HG03442 (cell line): ENCODE measurements at regions not wholly inside any gene's neighbourhood (a gene's known extent, or its start where the extent isn't known, plus 50 kb on each side); places are given as distances from the start of the nearest gene placed in this dataset.

ENCODE experiments used
- ATAC-seq: cut with Tn5 transposase; IDR thresholded peaks from one replicate; pipeline ENCODE4 v1.9.1; 2021; ENCODE audit warnings: mild to moderate bottlenecking, moderate library complexity; ENCODE audit not compliant: unreplicated experiment

- ATAC-seq = no peak
These were observed 540.7 kb downstream of the BMP2 start for GRCh38 chr20:7308163-7308562.

GRCh38 chr20:7313047-7313446 is 545.6 kb downstream of the BMP2 start:
- ATAC-seq = no peak

GRCh38 chr20:7323957-7324356 is 556.5 kb downstream of the BMP2 start:
- ATAC-seq = no peak

- no peak for ATAC-seq
These were observed 560.3 kb downstream of the BMP2 start for GRCh38 chr20:7327810-7328209.

- no peak for ATAC-seq
These were observed 563.4 kb downstream of the BMP2 start for GRCh38 chr20:7330850-7331249.

- no peak for ATAC-seq
These were observed 564.7 kb downstream of the BMP2 start for GRCh38 chr20:7332169-7332568.

GRCh38 chr20:7333841-7334240 is 566.4 kb downstream of the BMP2 start:
- no peak for ATAC-seq

GRCh38 chr20:7346026-7346425 is 578.5 kb downstream of the BMP2 start:
- no peak for ATAC-seq

- ATAC-seq = no peak
These were observed 579.1 kb downstream of the BMP2 start for GRCh38 chr20:7346562-7346961.

- no peak for ATAC-seq
These were observed 579.9 kb downstream of the BMP2 start for GRCh38 chr20:7347409-7347808.

GRCh38 chr20:7348253-7348652 is 580.8 kb downstream of the BMP2 start:
- ATAC-seq = no peak

- no peak for ATAC-seq
These were observed 584.7 kb downstream of the BMP2 start for GRCh38 chr20:7352165-7352564.

- no peak for ATAC-seq
These were observed 585.2 kb downstream of the HAO1 start for GRCh38 chr20:7355051-7355450.

- ATAC-seq = no peak
These were observed 581.6 kb downstream of the HAO1 start for GRCh38 chr20:7358670-7359069.

GRCh38 chr20:7359739-7360138 is 580.5 kb downstream of the HAO1 start:
- no peak for ATAC-seq

GRCh38 chr20:7361321-7361720 is 578.9 kb downstream of the HAO1 start:
- ATAC-seq = no peak

- no peak for ATAC-seq
These were observed 578.3 kb downstream of the HAO1 start for GRCh38 chr20:7361931-7362330.

GRCh38 chr20:7362601-7363000 is 577.7 kb downstream of the HAO1 start:
- no peak for ATAC-seq

GRCh38 chr20:7366189-7366588 is 574.1 kb downstream of the HAO1 start:
- no peak for ATAC-seq

GRCh38 chr20:7371518-7372163 is 568.6 kb downstream of the HAO1 start:
- no peak for ATAC-seq

- no peak for ATAC-seq
These were observed 564.4 kb downstream of the HAO1 start for GRCh38 chr20:7375905-7376304.

- ATAC-seq = no peak
These were observed 561.2 kb downstream of the HAO1 start for GRCh38 chr20:7378864-7379605.
